Esophagus muscularis mucosa (tissue), 4 donors: ENCODE measurements at regions not wholly inside any gene's neighbourhood (a gene's known extent, or its start where the extent isn't known, plus 50 kb on each side); places are given as distances from the start of the nearest gene placed in this dataset.

Experiments
- DNase-seq: peaks from one replicate; pipeline ENCODE4 v3.0.0-alpha.2; 2017; ENCODE audit errors: extremely low spot score
- H3K27ac ChIP-seq, 4 donors: fragments of 200-600 bp; sonication (generic); replicated peaks in 1 of 4; 1 replicate in 3 of 4; 2 replicates in 1 of 4; pipeline ENCODE4 v1.5.1; 2016 to 2019; ENCODE audit warnings: mild to moderate bottlenecking in 1 of 4
- H3K27me3 ChIP-seq, 4 donors: fragments of 200-600 bp; sonication (generic); one replicate each; pipeline versions ENCODE4 v1.5.1 to v1.6.0; 2016 to 2019
- H3K36me3 ChIP-seq, 4 donors: fragments of 200-600 bp; sonication (generic); one replicate each; pipeline ENCODE4 v1.5.1; 2016 to 2019
- H3K4me1 ChIP-seq, 4 donors: fragments of 200-600 bp; sonication (generic); one replicate each; pipeline ENCODE4 v1.5.1; 2016 to 2019
- H3K4me3 ChIP-seq, 4 donors: fragments of 200-600 bp; sonication (generic); 1 replicate in 2 of 4; 2 replicates in 2 of 4; pipeline ENCODE4 v1.5.1; 2016 to 2019; ENCODE audit warnings: mild to moderate bottlenecking in 4 of 4, moderate library complexity in 1 of 4
- H3K9me3 ChIP-seq, 4 donors: fragments of 200-600 bp; sonication (generic); 1 replicate in 3 of 4; 2 replicates in 1 of 4; pipeline ENCODE4 v1.5.1; 2016 to 2019
- CTCF ChIP-seq, 3 experiments: fragments of 200-600 bp in 2 of 3; fragments of 450-650 bp in 1 of 3; sonication (generic) in 2 of 3; IDR thresholded peaks; one replicate each; pipeline ENCODE4 v1.5.1; 2017 to 2019; ENCODE audit warnings: antibody characterized with exemption in 3 of 3, mild to moderate bottlenecking in 2 of 3, moderate library complexity in 1 of 3
- EP300 ChIP-seq: sonication (generic); formaldehyde crosslinking; IDR thresholded peaks from one replicate; pipeline ENCODE4 v1.6.1; 2017; ENCODE audit warnings: antibody characterized with exemption
- POLR2A ChIP-seq: fragments of 450-650 bp; IDR thresholded peaks from one replicate; pipeline ENCODE4 v1.6.1; 2017; ENCODE audit warnings: antibody characterized with exemption, moderate library complexity, mild to moderate bottlenecking, low read depth
- POLR2AphosphoS5 ChIP-seq, 2 donors: sonication (generic); formaldehyde crosslinking; IDR thresholded peaks; one replicate each; pipeline ENCODE4 v1.6.1; 2017; ENCODE audit warnings: antibody characterized with exemption in 2 of 2
- WGBS: methylation state at CpG from one replicate; pipeline ENCODE4 v1.1.5; 2018; 5-methylcytosine and 5-hydroxymethylcytosine counted together
- intact Hi-C: fragments of 100-400 bp; cut with DNase I; formaldehyde crosslinking; loops from one replicate; pipeline ENCODE4 v1.15.1; 2023

GRCh38 chr17:52831536-52831935 lies 673.0 kb upstream of the CA10 start:
- intact Hi-C loops: no loop called here
- WGBS: 95% methylated on average over 1 of the region's 1 CpG
- H3K4me1 ChIP-seq: no peaks in the 10 kb centered on the region
- no peak for DNase-seq
- TF ChIP-seq POLR2A: no peak
- no peak for TF ChIP-seq EP300
- no peak for TF ChIP-seq POLR2AphosphoS5 (IDR thresholded peaks at IDR 0.05)
- TF ChIP-seq CTCF (IDR thresholded peaks at IDR 0.05): no peak
- no peaks in the 10 kb centered on the region for H3K36me3 ChIP-seq
- no peak overlapping the region for H3K4me3 ChIP-seq
- no peak overlapping the region for H3K27ac ChIP-seq
- no peaks in the 10 kb centered on the region for H3K9me3 ChIP-seq
- no peaks in the 10 kb centered on the region for H3K27me3 ChIP-seq

GRCh38 chr17:52828621-52829020 lies 670.1 kb upstream of the CA10 start:
- DNase-seq: no peak
- 84% methylated on average over 11 of the region's 11 CpGs for WGBS
- no peaks in the 10 kb centered on the region for H3K36me3 ChIP-seq
- no peaks in the 10 kb centered on the region for H3K27me3 ChIP-seq
- H3K4me1 ChIP-seq: no peaks in the 10 kb centered on the region
- H3K27ac ChIP-seq: no peak overlapping the region
- H3K4me3 ChIP-seq: no peak overlapping the region
- no peaks in the 10 kb centered on the region for H3K9me3 ChIP-seq
- TF ChIP-seq EP300: no peak
- TF ChIP-seq POLR2AphosphoS5 (IDR thresholded peaks at IDR 0.05): no peak
- no peak for TF ChIP-seq CTCF (IDR thresholded peaks at IDR 0.05)
- no peak for TF ChIP-seq POLR2A
- intact Hi-C loops: no loop called here

- Histone ChIP-seq H3K27me3 (no peaks in the 10 kb centered on the region), H3K27ac (no peak overlapping the region), H3K36me3 (no peaks in the 10 kb centered on the region), H3K4me3 (no peak overlapping the region), H3K4me1 (no peaks in the 10 kb centered on the region), H3K9me3 (no peaks in the 10 kb centered on the region)
- DNase-seq: no peak
- intact Hi-C loops: no loop called here
- 80% methylated on average over 8 of the region's 8 CpGs for WGBS
- TF ChIP-seq POLR2A (no peak), EP300 (no peak), CTCF (IDR thresholded peaks at IDR 0.05) (no peak), POLR2AphosphoS5 (IDR thresholded peaks at IDR 0.05) (no peak)
Measured at GRCh38 chr17:52827526-52827925, 669.0 kb upstream of the CA10 start.

GRCh38 chr17:52824542-52824941 lies 666.0 kb upstream of the CA10 start:
- Histone ChIP-seq H3K27ac (no peak overlapping the region), H3K9me3 (no peaks in the 10 kb centered on the region), H3K36me3 (no peaks in the 10 kb centered on the region), H3K4me1 (no peaks in the 10 kb centered on the region), H3K4me3 (no peak overlapping the region), H3K27me3 (no peaks in the 10 kb centered on the region)
- WGBS: 69% methylated on average over 3 of the region's 3 CpGs
- intact Hi-C loops: no loop called here
- no peak for TF ChIP-seq CTCF (IDR thresholded peaks at IDR 0.05)
- no peak for DNase-seq

GRCh38 chr17:52823155-52823554 lies 664.6 kb upstream of the CA10 start:
- no peak overlapping the region for H3K27ac ChIP-seq
- H3K36me3 ChIP-seq: no peaks in the 10 kb centered on the region
- intact Hi-C loops: no loop called here
- no peak overlapping the region for H3K4me3 ChIP-seq
- TF ChIP-seq CTCF (IDR thresholded peaks at IDR 0.05) (no peak), EP300 (no peak), POLR2AphosphoS5 (IDR thresholded peaks at IDR 0.05) (no peak), POLR2A (no peak)
- no peaks in the 10 kb centered on the region for H3K9me3 ChIP-seq
- H3K27me3 ChIP-seq: no peaks in the 10 kb centered on the region
- H3K4me1 ChIP-seq: no peaks in the 10 kb centered on the region
- no peak for DNase-seq
